MCF 10A (cell line): ENCODE measurements at regions not wholly inside any gene's neighbourhood (a gene's known extent, or its start where the extent isn't known, plus 50 kb on each side); places are given as distances from the start of the nearest gene placed in this dataset.

Experiments used
- BruUV-seq: library from RNA; stranded (reverse); fragments of 400-500 nt; replicated peaks from 2 replicates; lab custom pipeline; 2021; lab: Mats Ljungman, UMichigan
- CTCF ChIA-PET: fragments of 300-600 bp; sonication (Branson Sonifier 250); formaldehyde crosslinking; extraction: SDS; loops from one replicate; lab custom pipeline; 2021; ENCODE audit warnings: antibody characterized with exemption, inconsistent platforms; lab: Yijun Ruan, JAX
- POLR2A ChIA-PET: fragments of 300-600, 350-650 bp; sonication (Branson Sonifier 250); formaldehyde crosslinking; extraction: SDS; loops from one replicate; lab custom pipeline; 2020; ENCODE audit warnings: antibody characterized with exemption, inconsistent platforms; lab: Yijun Ruan, JAX
- DNase-seq: peaks from one replicate; pipeline ENCODE4 v3.0.0-alpha.2; 2018; ENCODE audit not compliant: unreplicated experiment
- H3K27ac Mint-ChIP-seq: one replicate; pipeline ENCODE4 v1.8.0; 2022; ENCODE audit warnings: mild to moderate bottlenecking, low read depth, mixed read lengths; ENCODE audit not compliant: unreplicated experiment
- H3K27me3 Mint-ChIP-seq: one replicate; pipeline ENCODE4 v1.8.0; 2022; ENCODE audit warnings: mixed read lengths; ENCODE audit not compliant: insufficient read depth, unreplicated experiment
- H3K36me3 Mint-ChIP-seq: one replicate; pipeline ENCODE4 v1.8.0; 2022; ENCODE audit warnings: mild to moderate bottlenecking, moderate library complexity, mixed read lengths; ENCODE audit not compliant: insufficient read depth, unreplicated experiment
- H3K4me1 Mint-ChIP-seq: one replicate; pipeline ENCODE4 v1.8.0; 2022; ENCODE audit warnings: mixed read lengths; ENCODE audit not compliant: insufficient read depth, unreplicated experiment
- H3K4me3 Mint-ChIP-seq: one replicate; pipeline ENCODE4 v1.8.0; 2022; ENCODE audit warnings: mild to moderate bottlenecking, moderate library complexity, mixed read lengths; ENCODE audit not compliant: unreplicated experiment
- H3K9me3 Mint-ChIP-seq: one replicate; pipeline ENCODE4 v1.8.0; 2022; ENCODE audit warnings: mixed read lengths; ENCODE audit not compliant: unreplicated experiment
- intact Hi-C: fragments of 100-400 bp; cut with micrococcal nuclease; formaldehyde crosslinking; loops from 2 replicates; pipeline ENCODE4 v1.14.1; 2022
- TF ChIP-seq, protein P1 (sequence below): fragments of 200-600 bp; IDR thresholded peaks from one replicate; pipeline ENCODE4 v1.8.0; 2022; ENCODE audit warnings: antibody characterized with exemption, mild to moderate bottlenecking; ENCODE audit not compliant: unreplicated experiment

- TF ChIP-seq, protein P1, sequence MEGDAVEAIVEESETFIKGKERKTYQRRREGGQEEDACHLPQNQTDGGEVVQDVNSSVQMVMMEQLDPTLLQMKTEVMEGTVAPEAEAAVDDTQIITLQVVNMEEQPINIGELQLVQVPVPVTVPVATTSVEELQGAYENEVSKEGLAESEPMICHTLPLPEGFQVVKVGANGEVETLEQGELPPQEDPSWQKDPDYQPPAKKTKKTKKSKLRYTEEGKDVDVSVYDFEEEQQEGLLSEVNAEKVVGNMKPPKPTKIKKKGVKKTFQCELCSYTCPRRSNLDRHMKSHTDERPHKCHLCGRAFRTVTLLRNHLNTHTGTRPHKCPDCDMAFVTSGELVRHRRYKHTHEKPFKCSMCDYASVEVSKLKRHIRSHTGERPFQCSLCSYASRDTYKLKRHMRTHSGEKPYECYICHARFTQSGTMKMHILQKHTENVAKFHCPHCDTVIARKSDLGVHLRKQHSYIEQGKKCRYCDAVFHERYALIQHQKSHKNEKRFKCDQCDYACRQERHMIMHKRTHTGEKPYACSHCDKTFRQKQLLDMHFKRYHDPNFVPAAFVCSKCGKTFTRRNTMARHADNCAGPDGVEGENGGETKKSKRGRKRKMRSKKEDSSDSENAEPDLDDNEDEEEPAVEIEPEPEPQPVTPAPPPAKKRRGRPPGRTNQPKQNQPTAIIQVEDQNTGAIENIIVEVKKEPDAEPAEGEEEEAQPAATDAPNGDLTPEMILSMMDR = no peak
- Mint-ChIP-seq H3K27ac (no peak overlapping the region), H3K36me3 (no peaks in the 10 kb centered on the region), H3K4me1 (peaks cover 8% of the 10 kb centered on the region), H3K27me3 (no peaks in the 10 kb centered on the region), H3K9me3 (no peaks in the 10 kb centered on the region), H3K4me3 (no peak overlapping the region)
- intact Hi-C loops = no loop called here
- POLR2A ChIA-PET = interaction anchor here (0.6 to 1.1 kb wide), 2 partner anchors 12 to 353 kb away, joined by 3 read pairs; no protein-coding TSS in a partner anchor
- CTCF ChIA-PET = no interaction called here
- DNase-seq = no peak
- no TSS peak for BruUV-seq
Observed at GRCh38 chr17:5883775-5884665, 186.2 kb upstream of the WSCD1 start.

- TF ChIP-seq, protein P1 = no peak
- ChIA-PET CTCF (interaction anchor here (0.8 kb wide), 1 partner anchor 79 kb away, joined by 4 read pairs; no protein-coding TSS in a partner anchor), POLR2A (interaction anchor here (1.1 kb wide), 1 partner anchor 11 kb away, joined by 3 read pairs; no protein-coding TSS in a partner anchor)
- no TSS peak for BruUV-seq
- peaks cover 8% of the 10 kb centered on the region for H3K4me1 Mint-ChIP-seq
- no peak for DNase-seq
- H3K9me3 Mint-ChIP-seq = no peaks in the 10 kb centered on the region
- no peak overlapping the region for H3K27ac Mint-ChIP-seq
- intact Hi-C loops = no loop called here
- H3K36me3 Mint-ChIP-seq = no peaks in the 10 kb centered on the region
- H3K4me3 Mint-ChIP-seq = no peak overlapping the region
- H3K27me3 Mint-ChIP-seq = no peaks in the 10 kb centered on the region
Observed at GRCh38 chr17:5885336-5885735, 184.8 kb upstream of the WSCD1 start.

GRCh38 chr17:5888811-5889210, 181.4 kb upstream of the WSCD1 start:
- intact Hi-C loops = no loop called here
- ChIA-PET POLR2A (no interaction called here), CTCF (no interaction called here)
- no peak overlapping the region for H3K27ac Mint-ChIP-seq
- H3K27me3 Mint-ChIP-seq = peaks cover 17% of the 10 kb centered on the region
- no peak overlapping the region for H3K4me3 Mint-ChIP-seq
- H3K9me3 Mint-ChIP-seq = no peaks in the 10 kb centered on the region
- TF ChIP-seq, protein P1 = no peak
- DNase-seq = no peak
- BruUV-seq = no TSS peak
- no peaks in the 10 kb centered on the region for H3K36me3 Mint-ChIP-seq
- H3K4me1 Mint-ChIP-seq = peaks cover 5% of the 10 kb centered on the region

GRCh38 chr17:5892921-5893675, 177.1 kb upstream of the WSCD1 start:
- H3K27ac Mint-ChIP-seq = no peak overlapping the region
- ChIA-PET CTCF (interaction anchor here (0.7 kb wide), 1 partner anchor 11 kb away, joined by 4 read pairs; no protein-coding TSS in a partner anchor), POLR2A (no interaction called here)
- H3K9me3 Mint-ChIP-seq = no peaks in the 10 kb centered on the region
- intact Hi-C loops = no loop called here
- H3K4me1 Mint-ChIP-seq = no peaks in the 10 kb centered on the region
- peaks cover 32% of the 10 kb centered on the region for H3K27me3 Mint-ChIP-seq
- BruUV-seq = no TSS peak
- DNase-seq = no peak
- peaks cover 5% of the 10 kb centered on the region for H3K36me3 Mint-ChIP-seq
- TF ChIP-seq, protein P1 = no peak
- no peak overlapping the region for H3K4me3 Mint-ChIP-seq
